ENCODE measurements at regions not wholly inside any gene's neighbourhood (a gene's known extent, or its start where the extent isn't known, plus 50 kb on each side); places are given as distances from the start of the nearest gene placed in this dataset.

- no peak for TF ChIP-seq CTCF (conservative IDR thresholded peaks at IDR 0.05; ENCODE audit: low read depth, low read length)
- no peak for TF ChIP-seq EZH2 (IDR thresholded peaks at IDR 0.05; ENCODE audit: borderline replicate concordance, low read depth, low read length, poor library complexity, severe bottlenecking)
Observed at GRCh38 chr4:19285146-19285545, 966.6 kb upstream of the SLIT2 start.
